GM19397 (cell line): ENCODE measurements at regions not wholly inside any gene's neighbourhood (a gene's known extent, or its start where the extent isn't known, plus 50 kb on each side); places are given as distances from the start of the nearest gene placed in this dataset.
"Not testable (repeated sequence)": the region's sequence is repeated elsewhere in the genome, so short reads cannot be mapped to it uniquely, and the experiment has no call there.

ENCODE experiments used
- ATAC-seq: cut with Tn5 transposase; IDR thresholded peaks from one replicate; pipeline ENCODE4 v1.9.1; 2021; ENCODE audit warnings: mild to moderate bottlenecking, moderate library complexity; ENCODE audit not compliant: unreplicated experiment

DNA sequence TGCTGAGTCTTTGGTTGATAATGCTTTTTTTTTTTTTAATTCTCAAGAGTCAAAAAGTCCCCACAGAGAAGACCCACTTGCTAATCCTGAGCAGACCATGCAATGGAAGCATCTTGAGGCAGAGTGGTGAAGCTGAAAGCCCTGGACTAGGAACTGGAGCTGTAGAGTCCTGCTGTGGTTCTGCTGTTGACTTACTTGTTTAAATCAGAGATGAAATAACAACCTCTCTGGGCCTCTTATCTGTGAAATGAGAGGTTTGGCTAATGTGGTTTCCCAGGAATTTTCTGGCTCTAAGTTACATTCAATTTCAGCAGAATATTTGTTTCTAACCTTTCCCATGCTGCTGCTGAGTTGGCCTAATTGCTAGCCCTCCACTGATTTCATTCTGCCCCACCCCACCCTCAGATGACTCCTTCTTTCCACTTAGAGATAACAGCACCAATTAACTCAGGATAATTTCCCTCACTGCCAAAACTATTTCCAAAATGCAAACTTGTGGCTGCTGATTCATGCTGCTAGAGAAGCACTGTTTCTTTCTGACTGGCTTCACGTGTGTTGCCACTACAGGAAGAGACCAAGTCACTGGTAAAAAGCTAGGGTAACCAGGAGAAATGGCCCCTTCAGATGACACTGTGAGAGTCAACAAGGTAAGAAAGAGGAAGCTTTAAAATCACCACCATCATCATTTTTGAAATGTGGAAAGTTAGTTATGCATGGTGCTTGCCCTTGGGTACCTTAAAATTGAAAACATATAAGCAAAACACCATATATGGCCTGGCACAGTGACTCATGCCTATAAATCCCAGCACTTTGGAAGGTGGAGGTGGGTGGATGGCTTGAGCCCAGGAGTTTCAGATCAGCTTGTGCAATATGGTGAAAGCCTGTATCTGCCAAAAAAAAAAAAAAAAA is 326.4 kb downstream of the DCHS2 start:
- ATAC-seq: peak; percentile 65

DNA sequence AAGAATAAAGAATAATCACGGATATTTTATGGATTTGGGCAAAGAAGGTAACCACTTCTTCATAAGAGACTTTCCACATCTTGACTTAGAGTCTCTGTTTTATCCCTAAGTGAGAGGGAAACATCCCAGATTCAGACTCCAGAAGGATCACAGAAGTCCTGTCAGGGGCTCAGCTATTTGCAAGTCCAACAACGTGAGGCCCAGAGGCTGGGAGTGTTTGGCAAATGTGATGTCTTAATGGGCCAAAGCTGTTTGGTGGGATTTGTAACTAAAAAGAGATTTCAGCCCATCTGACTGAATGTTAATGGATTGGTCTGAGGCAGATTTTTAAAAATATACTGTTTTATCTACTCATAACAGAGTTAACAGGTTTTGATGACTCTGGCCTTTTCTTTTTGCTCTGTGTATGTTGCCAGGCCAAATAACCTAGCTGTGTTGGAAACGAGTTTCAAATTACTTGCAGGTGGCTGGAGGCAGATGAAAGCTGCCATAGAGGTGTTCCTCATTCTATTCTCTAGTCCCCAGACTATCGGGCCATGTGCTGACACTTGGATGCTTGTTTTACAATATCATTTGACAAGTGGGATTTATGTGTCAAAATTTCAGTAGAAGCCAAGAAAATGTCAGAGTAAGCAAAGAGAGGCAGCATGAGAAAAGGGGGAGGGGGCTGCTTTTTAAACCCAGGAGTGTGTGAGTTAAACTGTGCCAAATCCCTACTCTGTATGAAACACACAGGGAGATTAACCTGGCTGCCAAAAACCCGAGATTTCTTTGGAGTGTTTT is 330.9 kb downstream of the DCHS2 start:
- no peak for ATAC-seq

DNA sequence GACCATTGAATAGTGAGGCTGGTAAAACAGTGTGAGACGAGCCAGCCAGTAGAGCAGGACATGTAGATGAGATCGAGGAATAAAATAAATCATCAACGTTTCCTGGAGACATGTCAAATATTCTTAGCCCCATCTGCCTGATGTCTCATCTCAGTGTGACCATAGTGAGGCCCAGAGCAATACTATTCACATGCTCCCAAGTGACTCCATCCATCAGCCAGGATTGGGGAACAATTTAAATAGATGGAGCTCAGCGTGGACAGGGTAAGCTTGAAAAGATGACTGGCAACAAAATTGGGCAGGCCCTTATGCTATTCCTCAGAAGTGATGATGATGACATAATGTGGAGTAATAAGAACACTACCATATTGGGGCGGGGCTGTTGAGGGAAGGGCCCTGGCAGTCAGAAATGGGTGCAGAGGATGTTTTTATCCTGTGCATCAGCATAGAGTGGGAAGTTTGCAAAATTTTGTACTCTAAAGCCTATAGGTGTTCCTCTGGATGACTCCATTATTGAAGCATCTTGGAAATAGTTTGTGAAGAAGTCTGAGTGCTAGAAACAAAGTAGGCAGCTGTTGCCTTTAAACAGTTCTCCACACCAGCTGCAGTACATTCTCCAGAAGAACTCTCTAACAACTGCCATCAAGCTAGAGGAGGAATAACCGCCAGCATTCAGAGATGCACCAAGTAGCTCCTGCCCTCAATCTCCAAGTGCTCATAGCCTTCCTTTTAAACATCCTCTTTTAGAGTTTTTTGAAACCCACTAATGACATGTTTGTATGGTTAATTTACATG is 333.0 kb downstream of the DCHS2 start:
- ATAC-seq: no peak

DNA sequence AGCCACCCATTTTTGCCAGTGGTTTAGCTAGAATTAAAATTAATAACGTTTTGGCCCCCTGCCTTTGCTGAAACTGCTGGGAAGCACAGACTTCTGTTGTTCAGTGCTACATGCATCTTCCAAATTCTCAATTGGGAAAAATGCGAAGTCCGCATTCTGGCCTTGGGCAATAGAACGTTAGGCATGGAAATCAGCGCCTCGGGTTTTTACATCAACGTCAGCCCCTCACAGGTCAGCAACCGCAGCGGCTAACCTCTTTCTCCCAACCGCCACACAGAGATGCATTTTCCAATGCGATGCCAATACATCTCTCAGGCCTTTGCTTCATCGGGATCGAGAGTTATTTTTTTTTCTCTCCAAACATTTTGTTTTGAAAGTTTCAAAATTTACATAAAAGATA is 339.1 kb downstream of the DCHS2 start:
- ATAC-seq: no peak

DNA sequence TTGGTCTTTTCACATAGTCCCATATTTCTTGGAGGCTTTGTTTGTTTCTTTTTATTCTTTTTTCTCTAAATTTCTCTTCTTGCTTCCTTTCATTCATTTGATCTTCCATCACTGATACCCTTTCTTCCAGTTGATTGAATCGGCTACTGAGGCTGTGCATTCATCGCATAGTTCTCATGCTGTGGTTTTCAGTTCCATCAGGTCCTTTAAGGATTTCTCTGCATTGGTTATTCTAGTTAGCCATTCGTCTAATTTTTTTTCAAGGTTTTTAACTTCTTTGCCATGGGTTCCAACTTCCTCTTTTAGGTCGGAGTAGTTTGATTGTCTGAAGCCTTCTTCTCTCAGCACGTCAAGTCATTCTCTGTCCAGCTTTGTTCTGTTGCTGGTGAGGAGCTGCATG is 342.4 kb downstream of the DCHS2 start:
- ATAC-seq: not testable (repeated sequence)

DNA sequence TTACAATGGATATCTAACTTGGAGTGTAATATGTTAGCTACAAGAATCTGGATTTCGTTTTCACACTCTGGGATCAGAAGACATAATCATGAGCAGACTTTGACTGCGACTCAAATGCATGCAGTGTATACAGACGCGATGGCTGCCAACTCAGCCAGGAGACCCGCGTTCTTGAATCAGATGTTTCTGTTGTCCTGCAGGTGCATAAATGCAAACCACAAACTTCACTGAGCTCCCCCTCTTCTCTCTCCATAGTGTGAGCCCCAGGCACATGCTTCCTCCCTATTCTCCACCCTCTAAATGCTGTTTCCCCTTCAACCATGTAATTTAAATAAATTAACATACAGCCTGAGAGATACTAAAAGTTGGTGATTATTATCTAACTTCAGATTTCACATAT is 347.9 kb downstream of the DCHS2 start:
- no peak for ATAC-seq

DNA sequence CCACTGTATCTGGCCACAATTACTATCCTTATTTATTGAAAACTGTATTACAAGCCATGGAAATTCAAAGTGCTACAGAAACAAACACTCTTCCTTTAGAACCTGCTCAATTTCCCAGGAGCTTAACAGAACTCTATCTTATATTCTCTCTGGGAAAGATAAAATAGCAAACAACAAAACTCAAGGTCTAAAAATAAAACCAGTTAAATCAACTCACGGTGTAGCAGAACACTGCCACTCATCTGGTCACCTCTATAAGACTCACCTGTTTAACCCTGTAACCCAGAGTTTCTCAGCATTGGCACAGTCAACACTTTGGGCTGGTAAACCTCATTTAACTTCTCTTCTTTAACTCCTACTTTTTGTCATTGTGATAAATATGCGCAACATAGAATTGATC is 348.9 kb downstream of the DCHS2 start:
- no peak for ATAC-seq

DNA sequence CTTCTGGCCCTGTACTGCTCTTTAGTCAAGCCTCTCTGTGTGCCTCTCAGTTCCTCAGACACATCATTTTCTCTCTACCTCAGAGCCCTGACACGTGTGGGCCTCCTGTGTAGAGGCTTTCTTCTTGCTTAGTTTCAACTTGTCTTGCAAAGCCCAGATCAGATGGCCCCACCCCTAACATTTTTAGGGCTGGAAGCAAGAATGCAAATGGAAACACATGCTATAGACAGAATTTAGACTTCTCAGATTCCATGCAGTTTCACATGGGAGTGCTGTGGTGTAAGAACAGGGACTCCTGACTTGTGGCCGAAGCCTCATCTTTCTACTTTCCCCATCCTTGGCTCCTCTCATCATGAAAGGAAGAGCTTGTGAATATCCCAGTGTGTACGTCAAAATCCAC is 350.7 kb downstream of the DCHS2 start:
- no peak for ATAC-seq

DNA sequence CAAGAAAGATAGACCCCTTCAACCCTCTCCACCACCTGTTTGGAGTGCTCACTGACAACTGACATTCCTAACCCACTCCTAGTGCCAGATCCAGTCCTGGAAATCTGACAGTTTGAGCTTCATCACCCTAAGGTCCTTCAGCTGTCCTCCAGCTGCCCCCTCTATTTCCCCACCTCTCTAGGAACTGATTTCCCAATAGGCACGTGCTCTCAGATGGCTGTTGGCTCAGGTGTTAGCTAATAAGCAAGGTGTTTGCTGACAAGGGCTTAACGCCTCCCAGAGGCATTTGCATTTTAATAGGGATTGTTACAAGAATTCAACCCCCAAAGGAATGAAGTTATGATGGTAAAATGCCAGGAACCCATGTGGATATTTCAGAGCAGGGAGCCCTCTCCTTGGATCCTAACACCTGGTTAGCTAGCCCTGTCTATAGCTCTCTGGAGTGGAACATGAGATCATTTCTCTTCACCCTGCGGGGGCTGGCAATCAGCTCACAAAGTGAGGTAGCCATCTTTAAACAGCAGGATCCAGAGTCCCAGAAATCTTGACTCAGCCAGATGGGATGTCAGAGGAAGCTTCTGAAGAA is 348.5 kb upstream of the SFRP2 start:
- ATAC-seq: no peak

DNA sequence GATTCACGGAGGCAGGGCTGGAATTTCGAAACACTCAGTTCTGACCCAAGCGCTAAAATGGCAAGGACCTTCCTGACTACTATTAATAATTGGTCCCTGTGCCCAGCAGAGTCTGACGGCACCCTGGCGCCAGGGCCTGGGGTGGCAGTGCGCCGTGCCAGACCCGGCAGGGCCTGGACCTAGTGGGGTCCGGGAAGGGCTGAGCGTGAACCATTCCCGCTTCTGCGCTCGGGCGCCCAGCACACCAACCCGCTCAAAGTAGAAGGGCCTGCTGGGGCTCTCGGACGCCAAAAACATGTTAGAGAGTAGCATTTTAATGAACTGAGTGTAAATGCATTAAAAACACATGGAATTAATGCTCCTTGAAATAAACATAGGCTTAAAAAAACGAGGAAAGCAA is 346.7 kb upstream of the SFRP2 start:
- ATAC-seq: no peak

DNA sequence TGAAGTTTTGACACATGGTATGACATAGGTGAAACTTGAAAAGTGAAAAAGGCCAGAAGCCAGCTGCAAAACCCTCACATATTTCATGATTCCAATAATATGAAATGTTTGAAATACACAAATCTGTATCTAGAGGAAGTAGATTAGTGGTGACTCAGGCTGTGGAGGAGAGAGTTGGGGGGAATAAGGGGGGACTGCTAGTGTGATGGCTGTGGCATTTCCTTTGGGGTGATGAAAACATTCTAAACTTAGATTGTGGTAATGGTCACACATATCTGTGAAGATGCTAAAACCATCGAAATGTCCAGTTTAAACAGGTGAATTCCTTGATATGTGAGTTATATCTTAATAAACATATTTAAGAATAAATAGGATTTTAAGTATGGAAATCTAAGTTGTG is 343.5 kb upstream of the SFRP2 start:
- ATAC-seq: no peak

DNA sequence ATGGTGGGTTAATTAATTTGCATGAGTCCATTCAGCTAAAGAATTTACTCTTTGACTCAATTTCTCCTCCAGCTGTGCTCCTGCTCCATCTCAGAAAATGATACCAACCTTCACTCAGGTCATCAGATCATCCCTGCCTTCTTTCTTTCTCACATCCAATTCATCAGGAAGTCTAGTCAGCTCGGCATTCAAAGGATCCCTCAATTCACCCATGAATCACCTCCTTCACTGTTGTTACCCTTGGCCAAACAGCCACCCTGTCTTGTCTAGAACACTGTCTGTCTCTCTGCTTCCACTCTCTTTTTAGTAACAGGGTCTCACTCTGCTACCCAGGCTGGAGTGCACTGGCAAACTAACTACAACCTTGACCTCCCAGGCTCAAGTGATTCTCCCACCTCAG is 337.4 kb upstream of the SFRP2 start:
- no peak for ATAC-seq

DNA sequence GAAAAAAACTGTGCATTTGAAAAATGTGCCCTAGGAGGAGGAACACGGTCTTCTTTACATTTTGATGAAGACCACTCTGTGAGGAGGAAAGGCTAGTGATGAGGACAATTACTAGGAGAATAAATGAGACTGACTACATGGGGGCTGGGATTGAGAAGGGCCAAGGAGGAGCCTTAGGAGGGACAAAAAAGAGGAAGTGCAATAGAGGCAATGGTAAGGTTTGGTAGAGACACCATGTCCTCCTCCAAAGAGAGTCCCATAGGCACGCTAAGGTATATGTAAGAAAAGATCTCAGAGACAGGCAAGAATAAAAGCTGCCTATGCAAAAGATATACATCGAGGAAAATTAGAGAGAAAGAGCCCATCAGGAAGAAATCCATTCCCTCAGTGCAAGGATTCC is 336.5 kb upstream of the SFRP2 start:
- ATAC-seq: no peak

DNA sequence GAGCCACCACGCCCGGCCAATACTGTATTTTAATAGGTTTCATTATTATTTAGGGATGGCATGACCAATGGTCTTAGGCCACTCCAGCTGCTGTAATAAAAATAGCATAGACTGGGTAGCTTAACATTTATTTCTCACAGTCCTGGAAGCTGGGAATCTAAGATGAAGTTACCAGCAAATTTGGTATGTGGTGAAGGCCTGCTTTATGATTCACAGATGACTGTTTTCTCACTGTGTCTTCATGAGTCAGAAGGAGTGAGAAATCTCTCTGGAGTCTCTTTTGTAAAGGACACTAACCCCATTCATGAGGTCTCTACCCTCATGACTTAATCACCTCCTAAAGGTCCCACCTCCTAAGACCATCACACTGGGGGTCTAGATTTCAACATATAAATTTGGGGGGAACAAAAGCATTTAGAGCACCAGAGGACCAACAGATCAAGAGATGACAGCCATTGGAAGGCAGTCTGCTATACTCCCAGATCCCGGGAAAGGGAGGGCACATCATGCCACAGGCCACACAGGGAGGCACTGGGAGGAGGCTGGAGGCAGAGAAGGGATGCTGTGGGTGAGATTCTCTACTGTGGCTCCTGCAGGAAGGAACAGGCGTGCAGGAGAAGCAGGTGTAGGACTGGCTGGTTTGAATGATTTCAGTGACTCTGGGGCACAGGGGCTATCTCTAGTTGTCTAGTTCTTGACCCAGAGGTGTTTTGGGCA is 335.8 kb upstream of the SFRP2 start:
- no peak for ATAC-seq

DNA sequence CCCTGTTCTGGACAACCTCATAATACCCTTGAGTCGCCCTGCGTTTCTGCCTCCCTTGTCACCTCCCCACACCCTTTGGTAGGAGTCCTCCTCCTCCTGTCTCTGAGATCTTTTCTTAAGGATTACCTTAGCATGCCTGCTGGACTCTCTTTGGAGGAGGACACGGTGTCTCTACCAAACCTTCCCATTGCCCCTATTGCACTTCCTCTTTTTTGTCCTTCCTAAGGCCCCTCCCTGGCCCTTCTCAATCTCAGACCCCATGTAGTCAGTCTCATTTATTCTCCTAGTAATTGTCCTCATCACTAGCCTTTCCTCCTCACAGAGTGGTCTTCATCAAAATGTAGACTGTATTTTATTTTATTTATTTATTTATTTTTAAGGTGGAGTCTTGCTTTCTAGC is 335.0 kb upstream of the SFRP2 start:
- ATAC-seq: no peak

DNA sequence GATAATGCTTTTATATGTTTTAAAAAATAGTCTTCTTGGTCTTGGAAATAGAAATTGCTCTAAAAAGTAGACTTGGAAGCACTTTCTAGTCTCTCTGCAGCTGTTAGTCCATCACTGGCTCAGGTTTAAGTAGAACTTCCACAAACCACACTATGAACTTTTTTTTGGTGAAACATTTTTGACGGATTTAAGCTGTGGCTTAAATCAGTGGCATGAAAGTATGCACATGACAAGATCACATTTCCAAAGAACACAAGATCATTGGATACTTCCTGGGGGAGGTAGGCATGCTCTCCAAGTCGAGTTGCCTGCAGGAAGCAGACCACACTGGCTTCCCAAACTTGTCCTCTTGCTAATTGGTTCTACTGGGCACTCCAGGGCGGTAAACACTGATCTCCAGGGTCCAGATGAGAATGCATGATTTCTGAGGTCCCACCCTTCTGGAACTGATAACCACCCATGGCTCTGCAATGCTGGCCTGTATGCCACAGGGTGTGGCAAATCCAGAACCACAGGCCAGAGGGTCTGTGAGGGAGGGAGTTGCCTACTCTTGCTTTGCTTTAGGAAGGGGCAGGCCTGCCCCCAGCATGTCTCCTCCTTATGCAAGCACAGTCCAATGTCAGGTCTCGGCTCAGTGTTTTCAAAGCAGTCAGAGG is 331.9 kb upstream of the SFRP2 start:
- ATAC-seq: no peak

DNA sequence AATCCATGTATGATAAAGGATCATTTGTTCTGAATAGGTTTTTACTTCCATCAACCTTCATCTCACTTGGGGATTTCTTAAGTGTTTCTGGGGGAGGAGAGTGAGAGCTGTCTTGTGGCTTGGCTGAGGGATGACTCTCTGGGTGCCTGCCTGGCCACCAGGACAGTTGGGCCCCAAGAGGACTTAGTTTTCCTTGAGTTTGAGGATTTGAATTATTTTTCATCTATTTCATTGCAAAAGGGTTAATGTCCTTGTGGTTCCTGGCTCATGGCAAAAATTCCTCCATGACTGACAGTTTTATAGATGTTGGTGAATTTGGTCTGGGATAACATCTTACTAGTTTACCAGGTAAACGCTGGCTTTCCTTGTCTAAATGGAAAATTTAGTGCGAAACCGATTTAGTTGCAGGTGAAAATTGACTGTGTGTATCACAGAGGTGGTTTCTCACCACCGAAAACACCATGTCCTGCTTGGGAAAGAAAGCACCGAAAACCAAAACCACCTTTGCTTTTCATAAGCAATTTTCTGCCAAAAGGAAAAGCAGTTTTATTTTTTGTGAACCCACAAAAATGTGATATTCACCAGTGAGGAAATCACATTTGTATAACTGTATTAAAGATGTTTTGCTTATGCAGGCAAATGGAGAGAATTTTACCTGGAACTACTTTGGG is 331.3 kb upstream of the SFRP2 start:
- no peak for ATAC-seq

DNA sequence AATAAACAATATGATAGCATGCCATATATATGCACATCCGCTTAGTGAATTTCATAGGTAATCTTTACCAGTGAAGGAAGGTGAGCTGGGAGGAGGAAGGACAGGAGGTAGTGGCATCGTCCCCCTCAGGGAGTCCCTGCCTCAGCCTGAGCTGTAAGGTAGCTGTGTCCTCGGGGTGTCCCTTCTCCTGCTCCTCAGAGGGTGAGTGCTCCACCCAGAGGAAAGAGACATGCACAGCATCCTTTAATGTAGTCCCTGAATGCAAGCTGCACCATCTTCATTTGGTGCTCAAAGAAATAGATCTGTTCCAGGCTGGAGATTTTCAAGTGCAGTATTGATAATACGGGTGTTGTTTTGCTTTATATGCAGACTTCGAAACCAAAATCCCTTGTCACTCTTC is 330.4 kb upstream of the SFRP2 start:
- no peak for ATAC-seq

DNA sequence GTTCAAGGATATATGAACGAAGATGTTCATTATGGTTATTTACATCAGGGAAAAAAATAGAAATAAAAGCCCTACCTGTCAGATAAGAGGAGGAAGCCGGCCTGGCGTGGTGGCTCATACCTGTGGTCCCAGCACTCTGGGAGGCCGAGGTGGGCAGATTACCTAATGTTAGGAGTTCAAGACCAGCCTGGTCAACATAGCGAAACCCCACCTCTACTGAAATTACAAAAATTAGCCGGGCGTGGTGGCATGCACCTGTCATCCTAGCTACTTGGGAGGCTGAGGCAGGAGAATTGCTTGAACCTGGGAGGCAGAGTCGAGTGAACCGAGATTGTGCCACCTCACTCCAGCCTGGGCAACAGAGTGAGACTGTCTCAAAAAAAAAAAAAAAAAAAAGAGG is 328.8 kb upstream of the SFRP2 start:
- ATAC-seq: not testable (repeated sequence)
